Activated CD4-positive, CD25-positive, alpha-beta regulatory T cell treated with anti-CD3 and anti-CD28 coated beads, Interleukin-2, amount 50 U/mL, for 24 hours (primary cell): ENCODE measurements at regions not wholly inside any gene's neighbourhood (a gene's known extent, or its start where the extent isn't known, plus 50 kb on each side); places are given as distances from the start of the nearest gene placed in this dataset.
"Not testable (repeated sequence)": the region's sequence is repeated elsewhere in the genome, so short reads cannot be mapped to it uniquely, and the experiment has no call there.

ENCODE experiments used
- ATAC-seq, 2 donors: fragments of 150-1000 bp; cut with Tn5 transposase; one replicate each; pipeline ENCODE4 v1.10.0; 2021; ENCODE audit warnings: mild to moderate bottlenecking in 1 of 2, moderate library complexity in 1 of 2

DNA sequence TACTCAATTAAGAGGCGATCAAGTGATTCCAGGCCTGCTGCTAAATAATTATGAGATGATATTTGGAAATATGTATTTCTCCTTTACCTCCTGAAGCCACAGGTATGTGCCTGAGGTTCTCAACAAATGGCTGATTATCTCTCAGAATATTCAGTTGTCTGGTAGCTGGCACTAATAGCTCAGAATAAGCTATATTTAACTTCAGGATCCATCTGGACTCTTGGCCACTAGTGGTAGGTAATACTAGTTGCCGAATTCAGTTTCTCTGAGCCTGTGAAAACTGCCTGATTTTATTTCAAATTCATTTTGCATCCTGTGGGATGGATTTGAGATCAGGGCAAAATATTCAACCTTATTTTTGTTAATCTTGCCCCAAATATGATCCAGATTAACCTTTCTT, 499.0 kb downstream of the DIPK2A start:
- ATAC-seq = no peak

GRCh38 chr3:144477593-144477992, 506.0 kb downstream of the DIPK2A start:
- ATAC-seq = no peak

GRCh38 chr3:144480416-144480919, 508.8 kb downstream of the DIPK2A start:
- no peak for ATAC-seq

- ATAC-seq = no peak
These were observed 511.3 kb downstream of the DIPK2A start for GRCh38 chr3:144482876-144483275.

GRCh38 chr3:144487011-144487410, 515.4 kb downstream of the DIPK2A start:
- ATAC-seq = no peak

- ATAC-seq = no peak
These were observed 517.3 kb downstream of the DIPK2A start for GRCh38 chr3:144488927-144489326.

DNA sequence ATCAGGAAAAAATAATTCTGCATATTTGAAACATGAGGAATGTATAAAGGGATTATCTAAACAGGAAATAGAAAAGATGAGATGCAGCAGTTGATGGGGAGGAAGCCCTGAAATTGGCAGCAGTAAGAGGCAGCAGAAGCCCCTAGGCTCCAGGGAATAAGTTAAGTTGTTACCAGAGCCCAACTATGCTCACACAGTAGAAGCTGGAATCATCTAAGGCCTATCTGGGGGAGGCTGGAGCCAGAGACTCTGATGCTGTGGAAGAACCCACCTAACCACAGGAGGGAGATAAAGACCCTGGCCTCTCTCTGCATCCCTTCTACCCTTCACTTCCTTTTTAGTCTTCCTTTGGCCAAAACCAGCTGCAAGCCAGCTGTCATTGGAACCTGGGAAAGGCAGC, 519.7 kb downstream of the DIPK2A start:
- no peak for ATAC-seq

- not testable (repeated sequence) for ATAC-seq
These were observed 523.0 kb downstream of the DIPK2A start for GRCh38 chr3:144494651-144495050.

DNA sequence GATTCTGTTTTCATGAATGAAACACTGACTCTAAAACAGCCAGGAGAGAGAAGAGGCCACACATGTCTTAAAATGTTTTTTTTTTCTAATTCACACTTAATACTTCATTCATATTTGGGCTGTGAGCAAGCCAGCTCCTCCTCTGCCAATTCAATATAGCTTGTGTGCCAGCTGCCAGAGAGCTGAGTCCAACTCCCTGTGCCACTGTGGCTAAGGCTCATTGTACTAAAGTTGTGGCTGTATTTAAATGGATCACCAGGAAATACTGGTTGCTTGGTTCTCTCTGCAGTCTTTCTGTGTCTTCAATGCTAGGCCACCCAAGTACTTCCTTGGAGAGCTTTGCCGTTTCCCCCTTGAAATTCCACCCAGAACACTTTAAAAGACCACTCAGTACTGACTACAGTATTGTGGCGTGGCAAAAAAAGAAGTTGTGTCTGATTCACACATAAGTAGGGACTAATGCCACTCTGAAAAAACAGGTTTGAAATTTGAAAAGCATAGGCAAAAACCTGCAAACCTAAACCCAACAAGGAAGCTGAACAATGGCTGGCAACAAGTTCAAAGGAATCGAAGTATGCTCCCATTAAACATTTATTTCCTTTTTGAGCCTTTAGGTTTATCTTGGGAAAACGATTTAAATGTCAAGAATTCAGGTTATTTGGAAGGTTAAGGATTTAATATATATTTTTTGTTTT, 524.7 kb downstream of the DIPK2A start:
- no peak for ATAC-seq

- ATAC-seq = no peak
These were observed 525.8 kb downstream of the DIPK2A start for GRCh38 chr3:144497452-144497851.

- no peak for ATAC-seq
These were observed 527.6 kb downstream of the DIPK2A start for GRCh38 chr3:144499001-144499930.

- ATAC-seq = no peak
These were observed 529.8 kb downstream of the DIPK2A start for GRCh38 chr3:144501467-144501866.

DNA sequence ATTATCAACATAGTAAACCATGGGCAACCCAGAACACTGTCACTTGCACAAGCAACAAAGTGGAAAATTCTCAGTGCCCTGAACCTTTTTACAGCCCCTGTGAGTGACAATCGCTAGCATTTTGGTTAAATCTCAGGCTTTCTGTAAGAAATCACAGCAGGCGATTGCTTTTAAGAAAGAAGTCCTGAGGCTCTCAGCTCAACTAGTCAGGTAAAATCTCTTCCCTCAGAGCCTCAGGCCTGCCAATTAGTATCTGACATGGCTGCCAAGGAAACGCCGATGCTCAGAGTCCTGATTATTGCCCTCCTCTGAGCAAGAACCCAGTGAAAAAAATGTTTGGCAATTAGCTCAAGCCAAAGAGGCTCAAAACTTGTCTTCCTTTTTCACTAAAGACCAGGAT, 530.8 kb downstream of the DIPK2A start:
- ATAC-seq = no peak

- ATAC-seq = not testable (repeated sequence)
These were observed 534.8 kb downstream of the DIPK2A start for GRCh38 chr3:144506375-144506774.

GRCh38 chr3:144511346-144511745, 539.7 kb downstream of the DIPK2A start:
- no peak for ATAC-seq

GRCh38 chr3:144516026-144516425, 544.4 kb downstream of the DIPK2A start:
- no peak for ATAC-seq

- no peak for ATAC-seq
These were observed 545.0 kb downstream of the DIPK2A start for GRCh38 chr3:144516589-144516988.

DNA sequence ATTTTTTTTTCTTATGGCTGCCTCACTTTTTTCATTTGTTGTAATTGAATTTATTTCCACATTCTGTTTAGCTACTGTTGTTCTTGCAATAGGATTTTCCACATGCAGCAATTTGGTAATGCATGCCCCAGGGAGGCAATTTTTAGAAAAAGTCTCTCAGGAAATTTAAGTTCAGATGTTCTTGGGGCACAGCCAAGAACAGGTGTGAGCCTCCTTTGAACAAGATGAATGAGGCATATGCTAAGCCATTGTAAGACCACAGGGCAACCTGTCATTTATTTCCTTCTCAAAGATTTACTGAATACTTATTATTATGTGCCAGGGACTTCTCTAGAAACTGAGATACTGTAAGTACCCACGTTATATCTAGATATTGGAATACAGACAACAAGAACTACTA, 549.5 kb downstream of the DIPK2A start:
- no peak for ATAC-seq

GRCh38 chr3:144522456-144522855, 550.8 kb downstream of the DIPK2A start:
- no peak for ATAC-seq

GRCh38 chr3:144523396-144523795, 551.8 kb downstream of the DIPK2A start:
- no peak for ATAC-seq

DNA sequence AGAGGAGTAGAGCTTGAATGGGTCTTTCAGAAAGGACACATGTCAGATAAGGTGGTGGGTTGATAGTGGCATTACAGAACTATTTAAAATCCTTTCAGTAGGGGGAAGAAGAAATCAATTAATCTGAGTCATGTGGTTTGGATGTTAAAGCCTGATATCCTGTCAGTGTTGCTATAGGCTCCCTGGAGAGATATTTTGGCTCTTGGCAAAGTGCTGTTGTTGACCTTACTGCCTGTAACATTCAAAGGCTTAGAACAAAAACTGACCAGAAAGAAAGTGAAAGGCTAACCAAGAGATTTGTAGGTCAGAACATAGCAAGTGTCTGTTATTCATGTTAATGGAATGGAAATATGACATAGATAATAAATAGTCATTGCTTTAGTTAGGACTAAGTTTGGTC, 552.9 kb downstream of the DIPK2A start:
- no peak for ATAC-seq

DNA sequence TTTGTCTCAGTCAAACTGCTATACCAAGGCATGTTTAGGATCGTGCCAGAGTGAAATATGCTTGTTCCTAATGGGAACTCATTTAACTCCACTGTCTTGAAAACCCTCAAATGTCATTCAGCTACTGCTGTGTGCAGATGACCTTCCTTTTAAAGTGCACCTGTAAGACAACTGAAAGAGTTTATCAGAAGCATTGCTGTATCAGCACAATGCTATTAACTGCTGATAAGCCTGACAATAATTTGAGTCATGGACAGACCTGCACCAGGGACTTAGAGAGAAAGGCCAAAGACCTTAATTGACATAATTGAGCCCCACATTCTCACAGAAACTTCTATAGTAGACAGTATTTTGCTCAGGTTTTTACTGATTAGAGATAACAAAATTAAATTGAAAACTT, 557.9 kb downstream of the DIPK2A start:
- ATAC-seq = no peak

GRCh38 chr3:144544871-144545270, 573.2 kb downstream of the DIPK2A start:
- ATAC-seq = no peak

- ATAC-seq = no peak
These were observed 574.9 kb downstream of the DIPK2A start for GRCh38 chr3:144546539-144546938.
